HFFc6 (cell line): ENCODE measurements at regions not wholly inside any gene's neighbourhood (a gene's known extent, or its start where the extent isn't known, plus 50 kb on each side); places are given as distances from the start of the nearest gene placed in this dataset.
A peak's percentile ranks its signal among the peaks of the same experiment; 100 is the strongest.

Source experiments
- DNase-seq: peaks from one replicate; pipeline ENCODE4 v3.0.0-alpha.2; 2018
- H3K27ac Mint-ChIP-seq: 2 replicates; pipeline ENCODE4 v1.8.0; 2020; ENCODE audit warnings: mild to moderate bottlenecking, mixed read lengths
- H3K27me3 Mint-ChIP-seq: 2 replicates; pipeline ENCODE4 v1.8.0; 2021; ENCODE audit warnings: mild to moderate bottlenecking, moderate library complexity, mixed read lengths; ENCODE audit not compliant: insufficient read depth
- H3K36me3 Mint-ChIP-seq: 2 replicates; pipeline ENCODE4 v1.8.0; 2021; ENCODE audit warnings: low read depth, mixed read lengths
- H3K4me1 Mint-ChIP-seq: 2 replicates; pipeline ENCODE4 v1.8.0; 2020; ENCODE audit warnings: low read depth, mixed read lengths
- H3K4me3 Mint-ChIP-seq: 2 replicates; pipeline ENCODE4 v1.8.0; 2020; ENCODE audit warnings: mild to moderate bottlenecking, moderate library complexity, mixed read lengths
- H3K9me3 Mint-ChIP-seq: 2 replicates; pipeline ENCODE4 v1.8.0; 2020; ENCODE audit warnings: mild to moderate bottlenecking, mixed read lengths
- CTCF ChIP-seq: fragments of 200-600 bp; sonication (generic); IDR thresholded peaks from 2 replicates; pipeline ENCODE4 v1.5.0; 2021; ENCODE audit warnings: antibody characterized with exemption, mild to moderate bottlenecking

GRCh38 chr3:20669184-20669583 is 483.2 kb upstream of the SGO1 start:
- no peaks in the 10 kb centered on the region; the same call in 1 of the 2 replicates for H3K27me3 Mint-ChIP-seq
- no peak for TF ChIP-seq CTCF
- H3K27ac Mint-ChIP-seq, result no peak overlapping the region
- no peak for DNase-seq
- no peak overlapping the region for H3K4me3 Mint-ChIP-seq
- H3K4me1 Mint-ChIP-seq, result peaks cover 40% of the 10 kb centered on the region
- H3K9me3 Mint-ChIP-seq, result peaks cover 5% of the 10 kb centered on the region; the same call in 1 of the 2 replicates
- H3K36me3 Mint-ChIP-seq, result peaks cover 8% of the 10 kb centered on the region

GRCh38 chr3:20668411-20668810 is 482.4 kb upstream of the SGO1 start:
- no peak overlapping the region for H3K4me3 Mint-ChIP-seq
- no peak overlapping the region for H3K27ac Mint-ChIP-seq
- H3K4me1 Mint-ChIP-seq, result peaks cover 40% of the 10 kb centered on the region
- H3K36me3 Mint-ChIP-seq, result peaks cover under 1% of the 10 kb centered on the region; the same call in 1 of the 2 replicates
- no peaks in the 10 kb centered on the region for H3K9me3 Mint-ChIP-seq
- TF ChIP-seq CTCF, result peak; percentile 48
- DNase-seq, result no peak
- no peaks in the 10 kb centered on the region; the same call in 1 of the 2 replicates for H3K27me3 Mint-ChIP-seq

- Mint-ChIP-seq H3K4me3 (no peak overlapping the region), H3K4me1 (peaks cover 40% of the 10 kb centered on the region), H3K27ac (no peak overlapping the region), H3K36me3 (no peaks in the 10 kb centered on the region), H3K27me3 (no peaks in the 10 kb centered on the region; the same call in 1 of the 2 replicates), H3K9me3 (no peaks in the 10 kb centered on the region)
- no peak for TF ChIP-seq CTCF
- no peak for DNase-seq
Observed at GRCh38 chr3:20666091-20666490, 480.1 kb upstream of the SGO1 start.

GRCh38 chr3:20658491-20658890 is 472.5 kb upstream of the SGO1 start:
- Mint-ChIP-seq H3K36me3 (peaks cover 15% of the 10 kb centered on the region), H3K27ac (peak overlapping the region; percentile 16; the same call in 1 of the 2 replicates), H3K27me3 (no peaks in the 10 kb centered on the region), H3K9me3 (peaks cover 9% of the 10 kb centered on the region), H3K4me1 (peaks cover 13% of the 10 kb centered on the region), H3K4me3 (no peak overlapping the region)
- no peak for TF ChIP-seq CTCF
- peak; percentile 18 for DNase-seq

GRCh38 chr3:20657560-20657959 is 471.6 kb upstream of the SGO1 start:
- peaks cover 15% of the 10 kb centered on the region for H3K36me3 Mint-ChIP-seq
- no peaks in the 10 kb centered on the region for H3K27me3 Mint-ChIP-seq
- H3K27ac Mint-ChIP-seq, result no peak overlapping the region
- no peak overlapping the region for H3K4me3 Mint-ChIP-seq
- no peak for DNase-seq
- H3K4me1 Mint-ChIP-seq, result peaks cover 23% of the 10 kb centered on the region
- TF ChIP-seq CTCF, result no peak
- peaks cover 9% of the 10 kb centered on the region for H3K9me3 Mint-ChIP-seq
